ENCODE measurements at regions not wholly inside any gene's neighbourhood (a gene's known extent, or its start where the extent isn't known, plus 50 kb on each side); places are given as distances from the start of the nearest gene placed in this dataset.

- Histone ChIP-seq H3K9me3 (ENCODE audit: low read length) (no peaks in the 10 kb centered on the region), H3K27me3 (ENCODE audit: insufficient read depth, low read length) (no peaks in the 10 kb centered on the region), H3K4me1 (ENCODE audit: insufficient read depth, low read length) (no peaks in the 10 kb centered on the region), H3K36me3 (ENCODE audit: insufficient read depth, low read length) (no peaks in the 10 kb centered on the region), H3K4me3 (ENCODE audit: low read length) (no peak overlapping the region), H2AFZ (ENCODE audit: low read depth, low read length) (no peak overlapping the region)
These were observed 69.8 kb downstream of the MAP1LC3B2 start for GRCh38 chr12:116628989-116629388.

- Histone ChIP-seq H3K4me3 (ENCODE audit: low read length) (no peak overlapping the region), H3K36me3 (ENCODE audit: insufficient read depth, low read length) (no peaks in the 10 kb centered on the region), H3K4me1 (ENCODE audit: insufficient read depth, low read length) (no peaks in the 10 kb centered on the region), H3K9me3 (ENCODE audit: low read length) (no peaks in the 10 kb centered on the region), H3K27me3 (ENCODE audit: insufficient read depth, low read length) (no peaks in the 10 kb centered on the region), H2AFZ (ENCODE audit: low read depth, low read length) (no peak overlapping the region)
These were observed 69.2 kb downstream of the MAP1LC3B2 start for GRCh38 chr12:116628450-116628793.

Measured in neuron (in vitro differentiated cells).